Subcutaneous abdominal adipose tissue (tissue), 5 donors: ENCODE measurements at regions not wholly inside any gene's neighbourhood (a gene's known extent, or its start where the extent isn't known, plus 50 kb on each side); places are given as distances from the start of the nearest gene placed in this dataset.

Experiments
- H3K27ac ChIP-seq: one replicate; pipeline ENCODE4 v1.7.0; 2013; ENCODE audit warnings: low read depth, mild to moderate bottlenecking, inconsistent platforms, low read length, moderate library complexity
- H3K27me3 ChIP-seq, 5 donors: one replicate each; pipeline ENCODE4 v1.7.0; 2013; ENCODE audit warnings: low read length in 5 of 5, inconsistent platforms in 1 of 5; ENCODE audit not compliant: control insufficient read depth in 5 of 5, insufficient read depth in 4 of 5
- H3K36me3 ChIP-seq, 5 donors: one replicate each; pipeline ENCODE4 v1.7.0; 2013; ENCODE audit warnings: low read length in 5 of 5; ENCODE audit not compliant: control insufficient read depth in 5 of 5, insufficient read depth in 5 of 5
- H3K4me1 ChIP-seq, 5 donors: one replicate each; pipeline ENCODE4 v1.7.0; 2013; ENCODE audit warnings: low read length in 5 of 5, mild to moderate bottlenecking in 3 of 5, moderate library complexity in 1 of 5; ENCODE audit not compliant: control insufficient read depth in 5 of 5, insufficient read depth in 5 of 5
- H3K4me3 ChIP-seq, 5 donors: one replicate each; pipeline ENCODE4 v1.7.0; 2013; ENCODE audit warnings: low read length in 5 of 5, low read depth in 1 of 5
- H3K9ac ChIP-seq, 5 donors: one replicate each; pipeline ENCODE4 v1.7.0; 2013; ENCODE audit warnings: low read length in 5 of 5, mild to moderate bottlenecking in 4 of 5, moderate library complexity in 3 of 5
- H3K9me3 ChIP-seq, 5 donors: one replicate each; pipeline ENCODE4 v1.7.0; 2013; ENCODE audit warnings: low read length in 5 of 5; ENCODE audit not compliant: control insufficient read depth in 5 of 5
- donor health status: healthy.
- donor health status: healthy.
- donor health status: healthy.
- donor health status: healthy.
- donor health status: healthy.

GRCh38 chr7:113659416-113659815 lies 259.4 kb downstream of the PPP1R3A start:
- no peak overlapping the region for H3K4me3 ChIP-seq
- H3K27me3 ChIP-seq: no peaks in the 10 kb centered on the region
- no peaks in the 10 kb centered on the region for H3K9me3 ChIP-seq
- H3K36me3 ChIP-seq: no peaks in the 10 kb centered on the region
- H3K9ac ChIP-seq: no peak overlapping the region
- H3K4me1 ChIP-seq: no peaks in the 10 kb centered on the region
- no peak overlapping the region for H3K27ac ChIP-seq

- Histone ChIP-seq H3K4me3 (no peak overlapping the region), H3K9ac (no peak overlapping the region), H3K27ac (no peak overlapping the region), H3K36me3 (no peaks in the 10 kb centered on the region), H3K4me1 (no peaks in the 10 kb centered on the region), H3K27me3 (no peaks in the 10 kb centered on the region), H3K9me3 (no peaks in the 10 kb centered on the region)
Observed at GRCh38 chr7:113657603-113658002, 261.2 kb downstream of the PPP1R3A start.

- no peak overlapping the region for H3K27ac ChIP-seq
- no peak overlapping the region for H3K4me3 ChIP-seq
- H3K9me3 ChIP-seq: no peaks in the 10 kb centered on the region
- no peak overlapping the region for H3K9ac ChIP-seq
- no peaks in the 10 kb centered on the region for H3K4me1 ChIP-seq
- H3K36me3 ChIP-seq: no peaks in the 10 kb centered on the region
- no peaks in the 10 kb centered on the region for H3K27me3 ChIP-seq
Observed at GRCh38 chr7:113652501-113652900, 266.3 kb downstream of the PPP1R3A start.

- H3K4me3 ChIP-seq: no peak overlapping the region
- no peaks in the 10 kb centered on the region for H3K27me3 ChIP-seq
- H3K9me3 ChIP-seq: no peaks in the 10 kb centered on the region
- no peak overlapping the region for H3K27ac ChIP-seq
- H3K36me3 ChIP-seq: no peaks in the 10 kb centered on the region
- no peaks in the 10 kb centered on the region for H3K4me1 ChIP-seq
- H3K9ac ChIP-seq: no peak overlapping the region
Observed at GRCh38 chr7:113649556-113649955, 269.3 kb downstream of the PPP1R3A start.

- Histone ChIP-seq H3K4me1 (no peaks in the 10 kb centered on the region), H3K9me3 (no peaks in the 10 kb centered on the region), H3K27ac (no peak overlapping the region), H3K9ac (no peak overlapping the region), H3K27me3 (no peaks in the 10 kb centered on the region), H3K36me3 (no peaks in the 10 kb centered on the region), H3K4me3 (no peak overlapping the region)
Observed at GRCh38 chr7:113639221-113639620, 279.6 kb downstream of the PPP1R3A start.

GRCh38 chr7:113636727-113637421 lies 281.9 kb downstream of the PPP1R3A start:
- Histone ChIP-seq H3K9me3 (no peaks in the 10 kb centered on the region), H3K9ac (no peak overlapping the region), H3K27ac (no peak overlapping the region), H3K4me3 (no peak overlapping the region), H3K36me3 (no peaks in the 10 kb centered on the region), H3K27me3 (no peaks in the 10 kb centered on the region), H3K4me1 (no peaks in the 10 kb centered on the region)

- H3K27me3 ChIP-seq: no peaks in the 10 kb centered on the region
- H3K9me3 ChIP-seq: no peaks in the 10 kb centered on the region
- no peaks in the 10 kb centered on the region for H3K36me3 ChIP-seq
- H3K4me1 ChIP-seq: no peaks in the 10 kb centered on the region
- no peak overlapping the region for H3K4me3 ChIP-seq
- no peak overlapping the region for H3K9ac ChIP-seq
- H3K27ac ChIP-seq: no peak overlapping the region
Observed at GRCh38 chr7:113635492-113635891, 283.3 kb downstream of the PPP1R3A start.

- no peaks in the 10 kb centered on the region for H3K4me1 ChIP-seq
- H3K36me3 ChIP-seq: no peaks in the 10 kb centered on the region
- no peaks in the 10 kb centered on the region for H3K27me3 ChIP-seq
- no peak overlapping the region for H3K27ac ChIP-seq
- H3K9me3 ChIP-seq: no peaks in the 10 kb centered on the region
- H3K4me3 ChIP-seq: no peak overlapping the region
- no peak overlapping the region for H3K9ac ChIP-seq
Observed at GRCh38 chr7:113633073-113633472, 285.7 kb downstream of the PPP1R3A start.

- no peaks in the 10 kb centered on the region for H3K36me3 ChIP-seq
- H3K4me1 ChIP-seq: no peaks in the 10 kb centered on the region
- no peaks in the 10 kb centered on the region for H3K27me3 ChIP-seq
- no peaks in the 10 kb centered on the region for H3K9me3 ChIP-seq
- H3K27ac ChIP-seq: no peak overlapping the region
- no peak overlapping the region for H3K4me3 ChIP-seq
- H3K9ac ChIP-seq: no peak overlapping the region
Observed at GRCh38 chr7:113628948-113629847, 289.6 kb downstream of the PPP1R3A start.

GRCh38 chr7:113625494-113626102 lies 293.2 kb downstream of the PPP1R3A start:
- peaks cover 0 to under 1% (median 0%) of the 10 kb centered on the region in 5 donors for H3K9me3 ChIP-seq
- H3K9ac ChIP-seq: no peak overlapping the region
- H3K36me3 ChIP-seq: no peaks in the 10 kb centered on the region
- H3K27ac ChIP-seq: no peak overlapping the region
- H3K4me1 ChIP-seq: no peaks in the 10 kb centered on the region
- no peak overlapping the region for H3K4me3 ChIP-seq
- no peaks in the 10 kb centered on the region for H3K27me3 ChIP-seq
